PC-3 (cell line): ENCODE measurements at regions not wholly inside any gene's neighbourhood (a gene's known extent, or its start where the extent isn't known, plus 50 kb on each side); places are given as distances from the start of the nearest gene placed in this dataset.

ENCODE experiments used
- CTCF ChIP-seq: fragments of 300-600 bp; sonication (generic); conservative IDR thresholded peaks from 2 replicates; pipeline ENCODE4 v1.5.1; 2017; ENCODE audit warnings: antibody characterized with exemption, low read depth, mild to moderate bottlenecking, low read length
- EZH2phosphoT487 ChIP-seq: fragments of 300-600 bp; sonication (generic); IDR thresholded peaks from 2 replicates; pipeline ENCODE4 v1.6.1; 2018; ENCODE audit warnings: mild to moderate bottlenecking, antibody characterized with exemption, low read length, borderline replicate concordance

DNA sequence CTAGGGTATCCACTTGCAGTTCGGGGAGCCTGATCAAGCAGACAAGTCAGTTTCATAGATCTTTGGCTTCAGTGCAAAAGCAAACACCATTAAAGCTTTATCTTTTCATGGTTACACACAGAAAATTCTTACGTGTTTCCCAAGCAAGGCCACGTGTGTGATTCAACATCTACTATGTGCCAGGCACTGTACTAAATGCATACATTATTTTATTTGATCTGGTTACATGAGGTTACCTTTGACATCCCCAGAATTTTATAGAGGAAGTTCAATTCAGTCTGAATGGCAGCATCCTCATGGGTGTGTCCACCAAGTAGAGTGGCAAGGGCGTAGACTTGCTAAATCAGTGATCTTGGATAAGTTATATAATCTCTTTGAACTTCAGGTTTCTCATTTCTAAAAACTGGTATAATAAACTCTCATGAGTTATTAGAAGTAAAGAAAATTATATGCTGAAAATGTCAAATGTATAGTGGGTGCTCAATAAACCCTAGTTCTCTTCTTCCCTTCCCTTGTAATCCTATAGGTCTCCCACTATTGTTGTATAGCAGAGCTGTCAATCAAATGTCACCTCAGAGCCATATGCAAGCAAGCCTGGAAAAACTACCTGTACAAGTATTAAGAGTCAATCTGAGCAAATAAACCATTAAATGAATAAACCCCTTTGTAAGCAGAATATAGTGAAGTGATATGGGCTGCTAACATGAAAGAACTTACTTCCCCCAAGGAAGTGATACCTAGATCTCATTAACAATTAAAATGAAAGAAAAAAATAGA lies 50.3 kb upstream of the TMX1 start:
- TF ChIP-seq CTCF (no peak), EZH2phosphoT487 (no peak)
